KMS-11 (cell line): ENCODE measurements at regions not wholly inside any gene's neighbourhood (a gene's known extent, or its start where the extent isn't known, plus 50 kb on each side); places are given as distances from the start of the nearest gene placed in this dataset.
"Not testable (repeated sequence)": the region's sequence is repeated elsewhere in the genome, so short reads cannot be mapped to it uniquely, and the experiment has no call there.

Source experiments
- H2AFZ ChIP-seq: fragments of 200-600 bp; sonication (generic); 2 replicates; pipeline ENCODE4 v1.6.1; 2016; ENCODE audit warnings: antibody characterized with exemption, mixed run types, low read depth
- H3K27ac ChIP-seq: fragments of 200-600 bp; sonication (generic); 2 replicates; pipeline ENCODE4 v1.6.1; 2016; ENCODE audit warnings: mild to moderate bottlenecking, mixed run types
- H3K27me3 ChIP-seq: fragments of 200-600 bp; sonication (generic); 2 replicates; pipeline ENCODE4 v1.6.1; 2017; ENCODE audit warnings: mild to moderate bottlenecking, low read depth, mixed run types, moderate library complexity; ENCODE audit not compliant: insufficient read depth
- H3K36me3 ChIP-seq: fragments of 200-600 bp; sonication (generic); 2 replicates; pipeline ENCODE4 v1.6.1; 2017; ENCODE audit warnings: mild to moderate bottlenecking, mixed run types; ENCODE audit not compliant: insufficient read depth
- H3K4me1 ChIP-seq: fragments of 200-600 bp; sonication (generic); 2 replicates; pipeline ENCODE4 v1.6.1; 2016; ENCODE audit warnings: mild to moderate bottlenecking, low read depth, mixed run types; ENCODE audit not compliant: poor library complexity, severe bottlenecking
- H3K4me2 ChIP-seq: fragments of 200-600 bp; sonication (generic); 2 replicates; pipeline ENCODE4 v1.7.0; 2016; ENCODE audit warnings: mild to moderate bottlenecking, mixed run types
- H3K4me3 ChIP-seq: fragments of 200-600 bp; sonication (generic); IDR thresholded peaks from 2 replicates; pipeline ENCODE4 v1.6.1; 2017; ENCODE audit warnings: low read depth, low read length, mixed read lengths; ENCODE audit not compliant: insufficient read depth
- H3K79me2 ChIP-seq: fragments of 200-600 bp; sonication (generic); 2 replicates; pipeline ENCODE4 v1.6.1; 2016; ENCODE audit warnings: low read depth, mixed run types; ENCODE audit not compliant: insufficient read depth
- H3K9ac ChIP-seq: fragments of 200-600 bp; sonication (generic); 2 replicates; pipeline ENCODE4 v1.6.1; 2016; ENCODE audit warnings: mild to moderate bottlenecking, mixed run types
- H4K20me1 ChIP-seq: fragments of 200-600 bp; sonication (generic); 2 replicates; pipeline ENCODE4 v1.6.1; 2016; ENCODE audit warnings: mild to moderate bottlenecking, mixed run types; ENCODE audit not compliant: insufficient read depth
- TF ChIP-seq, protein P1 (sequence below): fragments of 200-600 bp; sonication (generic); conservative IDR thresholded peaks from 2 replicates; pipeline ENCODE4 v1.6.1; 2017; ENCODE audit warnings: low read depth, mild to moderate bottlenecking, antibody characterized with exemption, low read length, moderate library complexity, mixed read lengths

DNA sequence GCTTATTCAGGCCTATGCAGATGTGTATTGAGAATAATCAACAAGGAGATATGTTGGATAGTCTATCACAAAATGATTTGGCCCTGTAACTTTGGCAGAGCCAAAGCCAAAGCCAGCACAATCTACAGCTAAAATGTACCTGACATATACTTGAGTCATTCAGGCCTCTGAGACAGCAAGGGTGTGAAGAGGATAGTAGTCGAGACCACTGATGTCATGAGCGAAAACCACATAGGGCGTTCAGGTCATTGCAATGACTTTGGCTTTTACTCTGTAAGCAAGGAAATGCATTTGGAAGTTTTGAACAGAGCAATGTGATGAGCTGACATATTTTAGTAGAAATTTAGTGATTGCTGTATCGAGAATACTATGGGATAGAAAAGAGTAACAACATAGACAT lies 579.6 kb downstream of the AMY1C start:
- Histone ChIP-seq H4K20me1 (no peaks in the 10 kb centered on the region), H3K4me3 (no peak overlapping the region), H3K79me2 (no peaks in the 10 kb centered on the region), H2AFZ (no peak overlapping the region), H3K4me2 (no peak overlapping the region), H3K9ac (no peak overlapping the region), H3K4me1 (no peaks in the 10 kb centered on the region), H3K27me3 (no peaks in the 10 kb centered on the region), H3K36me3 (no peaks in the 10 kb centered on the region), H3K27ac (no peak overlapping the region)
- TF ChIP-seq, protein P1, sequence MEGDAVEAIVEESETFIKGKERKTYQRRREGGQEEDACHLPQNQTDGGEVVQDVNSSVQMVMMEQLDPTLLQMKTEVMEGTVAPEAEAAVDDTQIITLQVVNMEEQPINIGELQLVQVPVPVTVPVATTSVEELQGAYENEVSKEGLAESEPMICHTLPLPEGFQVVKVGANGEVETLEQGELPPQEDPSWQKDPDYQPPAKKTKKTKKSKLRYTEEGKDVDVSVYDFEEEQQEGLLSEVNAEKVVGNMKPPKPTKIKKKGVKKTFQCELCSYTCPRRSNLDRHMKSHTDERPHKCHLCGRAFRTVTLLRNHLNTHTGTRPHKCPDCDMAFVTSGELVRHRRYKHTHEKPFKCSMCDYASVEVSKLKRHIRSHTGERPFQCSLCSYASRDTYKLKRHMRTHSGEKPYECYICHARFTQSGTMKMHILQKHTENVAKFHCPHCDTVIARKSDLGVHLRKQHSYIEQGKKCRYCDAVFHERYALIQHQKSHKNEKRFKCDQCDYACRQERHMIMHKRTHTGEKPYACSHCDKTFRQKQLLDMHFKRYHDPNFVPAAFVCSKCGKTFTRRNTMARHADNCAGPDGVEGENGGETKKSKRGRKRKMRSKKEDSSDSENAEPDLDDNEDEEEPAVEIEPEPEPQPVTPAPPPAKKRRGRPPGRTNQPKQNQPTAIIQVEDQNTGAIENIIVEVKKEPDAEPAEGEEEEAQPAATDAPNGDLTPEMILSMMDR: no peak

DNA sequence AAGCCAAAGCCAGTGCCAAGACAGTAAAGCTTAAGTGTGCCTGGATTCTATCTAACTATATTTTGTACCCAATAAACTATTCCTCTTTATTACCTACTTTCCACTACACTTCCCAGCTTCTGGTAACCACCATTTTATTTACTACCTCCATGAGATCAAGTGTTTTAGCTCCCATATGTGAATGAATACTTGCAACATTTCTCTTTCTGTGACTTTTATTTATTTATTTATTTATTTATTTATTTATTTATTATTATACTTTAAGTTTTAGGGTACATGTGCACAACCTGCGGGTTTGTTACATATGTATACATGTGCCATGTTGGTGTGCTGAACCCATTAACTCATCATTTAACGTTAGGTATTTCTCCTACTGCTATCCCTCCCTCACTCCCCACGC lies 582.1 kb downstream of the AMY1C start:
- TF ChIP-seq, protein P1: no peak
- no peak overlapping the region for H3K27ac ChIP-seq
- no peaks in the 10 kb centered on the region for H3K36me3 ChIP-seq
- no peak overlapping the region for H3K4me2 ChIP-seq
- no peak overlapping the region for H2AFZ ChIP-seq
- no peaks in the 10 kb centered on the region for H3K4me1 ChIP-seq
- no peak overlapping the region for H3K4me3 ChIP-seq
- no peaks in the 10 kb centered on the region for H3K27me3 ChIP-seq
- no peaks in the 10 kb centered on the region for H3K79me2 ChIP-seq
- no peak overlapping the region for H3K9ac ChIP-seq
- H4K20me1 ChIP-seq: no peaks in the 10 kb centered on the region

DNA sequence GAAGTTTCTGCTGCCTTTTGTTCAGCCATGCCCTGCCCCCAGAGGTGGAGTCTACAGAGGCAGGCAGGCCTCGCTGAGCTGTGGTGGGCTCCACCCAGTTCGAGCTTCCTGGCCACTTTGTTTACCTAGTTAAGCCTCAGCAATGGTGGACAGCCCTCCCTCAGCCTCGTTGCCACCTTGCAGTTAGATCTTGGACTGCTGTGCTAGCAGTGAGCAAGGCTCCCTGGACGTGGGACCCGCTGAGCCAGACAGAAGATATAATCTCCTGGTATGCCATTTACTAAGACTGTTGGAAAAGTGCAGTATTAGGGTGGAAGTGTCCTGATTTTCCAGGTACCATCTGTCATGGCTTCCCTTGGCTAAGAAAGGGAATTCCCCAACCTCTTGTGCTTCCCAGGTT lies 588.2 kb downstream of the AMY1C start:
- H3K36me3 ChIP-seq, H3K4me3 ChIP-seq, H3K4me1 ChIP-seq, H2AFZ ChIP-seq, H3K9ac ChIP-seq, H3K27ac ChIP-seq, H3K27me3 ChIP-seq, H3K79me2 ChIP-seq, H3K4me2 ChIP-seq, H4K20me1 ChIP-seq: not testable (repeated sequence)

DNA sequence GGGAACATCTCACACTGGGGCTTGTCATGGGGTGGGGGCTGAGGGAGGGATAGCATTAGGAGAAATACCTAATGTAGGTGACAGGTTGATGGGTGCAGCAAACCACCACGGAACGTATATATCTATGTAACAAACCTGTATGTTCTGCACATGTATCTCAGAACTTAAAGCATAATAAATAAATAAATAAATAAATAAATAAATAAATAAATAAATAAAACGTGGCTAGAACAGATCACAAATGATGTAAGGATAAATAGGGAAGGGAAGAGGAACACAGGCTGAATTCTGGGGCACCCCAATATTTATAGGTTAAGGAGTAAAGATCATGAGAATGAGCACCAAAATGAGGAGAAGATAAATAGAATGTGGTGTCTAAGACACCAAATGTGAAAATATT lies 592.2 kb downstream of the AMY1C start:
- no peaks in the 10 kb centered on the region for H3K27me3 ChIP-seq
- no peak overlapping the region for H3K4me3 ChIP-seq
- no peak overlapping the region for H3K4me2 ChIP-seq
- H3K9ac ChIP-seq: no peak overlapping the region
- TF ChIP-seq, protein P1: no peak
- no peak overlapping the region for H3K27ac ChIP-seq
- H3K79me2 ChIP-seq: no peaks in the 10 kb centered on the region
- no peaks in the 10 kb centered on the region for H3K4me1 ChIP-seq
- H2AFZ ChIP-seq: no peak overlapping the region
- no peaks in the 10 kb centered on the region for H4K20me1 ChIP-seq
- no peaks in the 10 kb centered on the region for H3K36me3 ChIP-seq

DNA sequence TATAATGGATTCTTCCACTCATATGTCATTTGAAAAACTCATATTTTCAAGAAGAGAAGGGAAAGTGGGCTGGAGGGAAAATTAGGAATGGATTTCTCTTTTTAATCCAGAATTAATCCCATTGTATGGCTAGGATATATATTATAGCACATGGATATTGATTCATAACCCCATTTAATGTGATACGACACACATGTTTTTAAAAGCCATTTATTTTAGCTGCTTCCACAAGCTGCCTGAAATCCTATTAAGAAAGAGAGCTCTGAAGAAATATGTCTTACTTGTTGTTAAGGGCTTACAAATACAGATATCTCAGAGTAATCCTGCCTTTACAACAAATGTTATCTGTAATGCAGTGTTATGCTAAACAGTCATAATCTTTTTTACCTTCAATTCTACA lies 598.6 kb downstream of the AMY1C start:
- Histone ChIP-seq H3K4me1 (no peaks in the 10 kb centered on the region), H3K9ac (no peak overlapping the region), H3K4me2 (no peak overlapping the region), H3K27ac (no peak overlapping the region), H3K36me3 (no peaks in the 10 kb centered on the region), H3K27me3 (no peaks in the 10 kb centered on the region), H4K20me1 (no peaks in the 10 kb centered on the region), H3K4me3 (no peak overlapping the region), H2AFZ (no peak overlapping the region), H3K79me2 (no peaks in the 10 kb centered on the region)
- TF ChIP-seq, protein P1: no peak
